ENCODE measurements at regions not wholly inside any gene's neighbourhood (a gene's known extent, or its start where the extent isn't known, plus 50 kb on each side); places are given as distances from the start of the nearest gene placed in this dataset.
"Not testable (repeated sequence)": the region's sequence is repeated elsewhere in the genome, so short reads cannot be mapped to it uniquely, and the experiment has no call there.

- TF ChIP-seq CTCF, POLR2A (IDR thresholded peaks at IDR 0.05): not testable (repeated sequence)
Measured at GRCh38 chr21:9771466-9772347, 749.7 kb upstream of the TPTE start.

Measured in thyroid gland (tissue), 4 donors.